Inflammatory macrophage (primary cell): ENCODE measurements at regions not wholly inside any gene's neighbourhood (a gene's known extent, or its start where the extent isn't known, plus 50 kb on each side); places are given as distances from the start of the nearest gene placed in this dataset.

Source experiments
- DNase-seq, 2 donors: peaks; one replicate each; pipeline ENCODE4 v3.0.0-alpha.2; 2020 to 2022

- no peak for DNase-seq
Measured at GRCh38 chr14:101151226-101151926, 247.9 kb upstream of the RTL1 start.

- no peak for DNase-seq
Measured at GRCh38 chr14:101151927-101152305, 248.4 kb upstream of the RTL1 start.

GRCh38 chr14:101152855-101153254 is 249.3 kb upstream of the RTL1 start:
- no peak for DNase-seq

GRCh38 chr14:101153691-101154090 is 250.2 kb upstream of the RTL1 start:
- DNase-seq, result no peak

GRCh38 chr14:101155575-101155974 is 252.1 kb upstream of the RTL1 start:
- DNase-seq, result no peak

- no peak for DNase-seq
Measured at GRCh38 chr14:101167428-101167827, 263.9 kb upstream of the RTL1 start.

GRCh38 chr14:101169267-101169666 is 265.7 kb upstream of the RTL1 start:
- DNase-seq, result no peak

GRCh38 chr14:101171650-101172049 is 268.1 kb upstream of the RTL1 start:
- DNase-seq, result no peak

- DNase-seq, result no peak
Measured at GRCh38 chr14:101173698-101174521, 270.4 kb upstream of the RTL1 start.

GRCh38 chr14:101174522-101174838 is 271.0 kb upstream of the RTL1 start:
- DNase-seq, result no peak

GRCh38 chr14:101174980-101175606 is 271.6 kb upstream of the RTL1 start:
- no peak for DNase-seq

GRCh38 chr14:101175731-101176534 is 272.4 kb upstream of the RTL1 start:
- no peak for DNase-seq

GRCh38 chr14:101176535-101177205 is 273.1 kb upstream of the RTL1 start:
- no peak for DNase-seq

GRCh38 chr14:101177301-101177971 is 273.9 kb upstream of the RTL1 start:
- DNase-seq, result no peak

GRCh38 chr14:101178184-101179072 is 274.9 kb upstream of the RTL1 start:
- DNase-seq, result no peak

GRCh38 chr14:101179691-101180211 is 276.2 kb upstream of the RTL1 start:
- DNase-seq, result no peak

GRCh38 chr14:101181446-101182313 is 278.2 kb upstream of the RTL1 start:
- DNase-seq, result no peak

- DNase-seq, result no peak
Measured at GRCh38 chr14:101182476-101182875, 279.0 kb upstream of the RTL1 start.

GRCh38 chr14:101183376-101184103 is 280.0 kb upstream of the RTL1 start:
- no peak for DNase-seq
